ENCODE measurements at regions not wholly inside any gene's neighbourhood (a gene's known extent, or its start where the extent isn't known, plus 50 kb on each side); places are given as distances from the start of the nearest gene placed in this dataset.
A peak's percentile ranks its signal among the peaks of the same experiment; 100 is the strongest.

GRCh38 chr22:47564651-47565434, 802.4 kb downstream of the TBC1D22A start:
- no peak overlapping the region; the same call in 1 of the 2 replicates for H3K56ac ChIP-seq (ENCODE audit: extremely low read depth, insufficient read depth, low read length)
- no peak overlapping the region for H3K23ac ChIP-seq (ENCODE audit: low read depth, low read length)
- BruUV-seq (replicated peaks): no TSS peak
- H3K9me3 ChIP-seq (ENCODE audit: control insufficient read depth, insufficient read depth, low read length): peaks cover 44% of the 10 kb centered on the region
- ChIA-PET CTCF (no interaction called here), POLR2A (ENCODE audit: unreplicated experiment) (no interaction called here)
- ATAC-seq (ENCODE audit: low read depth) (no peak), DNase-seq (no peak)
- dilution Hi-C loops (cut with HindIII; ENCODE audit: low sequenced_read_pairs, unreplicated experiment) (no loop called here), in situ Hi-C loops (cut with MboI; ENCODE audit: low sequenced_read_pairs) (no loop called here), intact Hi-C loops (cut with micrococcal nuclease) (no loop called here)
- no peak overlapping the region for H2BK15ac ChIP-seq (ENCODE audit: low read depth, low read length)
- peak overlapping the region; percentile 39 for H2AFZ ChIP-seq (replicated peaks; ENCODE audit: low read length, poor library complexity)
- no CpG with 5 or more reads among the region's 17 CpGs for WGBS, 2 experiments (ENCODE audit: extremely low coverage in 2 of 2, insufficient read length in 1 of 2)
- no peak overlapping the region for H2BK5ac ChIP-seq (ENCODE audit: low read depth, low read length, poor library complexity, severe bottlenecking)
- no peak overlapping the region for H4K5ac ChIP-seq (ENCODE audit: low read depth, low read length)
- no peaks in the 10 kb centered on the region for H3K79me1 ChIP-seq (ENCODE audit: low read depth in 1 of 2, low read length in 2 of 2)
- no peak overlapping the region for H2AK5ac ChIP-seq (ENCODE audit: low read depth, low read length)
- no peak overlapping the region for H2BK20ac ChIP-seq (ENCODE audit: low read depth, low read length)
- H4K20me1 ChIP-seq (ENCODE audit: insufficient read depth, low read length): no peaks in the 10 kb centered on the region
- no peaks in the 10 kb centered on the region for H3K36me3 ChIP-seq (ENCODE audit: control insufficient read depth, insufficient read depth, low read length)
- no peak overlapping the region for H3K14ac ChIP-seq (replicated peaks; ENCODE audit: low read depth, low read length)
- H3K9me1 ChIP-seq (ENCODE audit: insufficient read depth, low read length): no peaks in the 10 kb centered on the region
- no peaks in the 10 kb centered on the region for H3K4me1 ChIP-seq (ENCODE audit: control insufficient read depth, insufficient read depth, low read length)
- no peak overlapping the region for H4K91ac ChIP-seq (ENCODE audit: insufficient read depth, low read depth, low read length)
- no peak overlapping the region for H2BK120ac ChIP-seq (ENCODE audit: low read depth, low read length)
- H3K4me2 ChIP-seq (ENCODE audit: low read depth, low read length): no peak overlapping the region
- H3K27me3 ChIP-seq (ENCODE audit: control insufficient read depth, insufficient read depth, low read length): no peaks in the 10 kb centered on the region
- TF ChIP-seq POLR2A (IDR thresholded peaks at IDR 0.05; ENCODE audit: low read depth, low read length) (no peak), NFE2L2 (IDR thresholded peaks at IDR 0.05; ENCODE audit: low read depth, low read length) (no peak), CEBPB (IDR thresholded peaks at IDR 0.05; ENCODE audit: low read depth, low read length) (no peak), RAD21 (IDR thresholded peaks at IDR 0.05; ENCODE audit: low read length) (no peak), MAFK (IDR thresholded peaks at IDR 0.05; ENCODE audit: low read depth, low read length) (no peak), BHLHE40 (IDR thresholded peaks at IDR 0.05; ENCODE audit: low read depth, low read length) (no peak), MXI1 (IDR thresholded peaks at IDR 0.05; ENCODE audit: borderline replicate concordance, low read depth, low read length) (no peak), ELK1 (IDR thresholded peaks at IDR 0.05; ENCODE audit: borderline replicate concordance, low read depth, low read length) (no peak), FOS (IDR thresholded peaks at IDR 0.05; ENCODE audit: low read depth, low read length) (no peak), RCOR1 (IDR thresholded peaks at IDR 0.05; ENCODE audit: insufficient replicate concordance, low read length) (no peak), MAZ (IDR thresholded peaks at IDR 0.05; ENCODE audit: borderline replicate concordance, low read depth, low read length) (no peak), SMC3 (IDR thresholded peaks at IDR 0.05; ENCODE audit: low read depth, low read length) (no peak), CTCF (conservative IDR thresholded peaks at IDR 0.05; ENCODE audit: low read depth, low read length) (no peak), USF2 (IDR thresholded peaks at IDR 0.05; ENCODE audit: low read depth, low read length) (no peak), RFX5 (IDR thresholded peaks at IDR 0.05; ENCODE audit: low read depth, low read length) (no peak), CHD1 (IDR thresholded peaks at IDR 0.05; ENCODE audit: low read depth, low read length) (no peak)
- no peak overlapping the region for H3K4me3 ChIP-seq (ENCODE audit: insufficient read depth, low read depth, low read length)
- H3K18ac ChIP-seq (ENCODE audit: low read depth, low read length): no peak overlapping the region
- H2AK9ac ChIP-seq (replicated peaks; ENCODE audit: low read depth, low read length, poor library complexity): no peak overlapping the region
- H3K9ac ChIP-seq (ENCODE audit: low read depth, low read length): no peak overlapping the region
- H4K8ac ChIP-seq (ENCODE audit: low read depth in 2 of 2, low read length in 2 of 2): no peak overlapping the region
- no peak overlapping the region for H3K4ac ChIP-seq (ENCODE audit: low read depth, low read length)
- no peak overlapping the region for H3K27ac ChIP-seq (ENCODE audit: insufficient read depth, low read length)

Data from IMR-90 (cell line).